ENCODE measurements at regions not wholly inside any gene's neighbourhood (a gene's known extent, or its start where the extent isn't known, plus 50 kb on each side); places are given as distances from the start of the nearest gene placed in this dataset.

- H3K27me3 ChIP-seq (ENCODE audit: control insufficient read depth in 2 of 2, insufficient read depth in 2 of 2, low read length in 2 of 2) = peaks cover 5 to 12% of the 10 kb centered on the region in 2 experiments; a peak in 3 of 5 replicates
- no peaks in the 10 kb centered on the region for H3K9me3 ChIP-seq (replicated peaks; ENCODE audit: control insufficient read depth, insufficient read depth, low read depth, low read length)
- TF ChIP-seq KDM2B (CRISPR knock-in tag; IDR thresholded peaks at IDR 0.05) = no peak
- no peak for TF ChIP-seq NR0B1 (IDR thresholded peaks at IDR 0.05; ENCODE audit: partially characterized antibody)
- intact Hi-C loops (cut with micrococcal nuclease) (no loop called here), in situ Hi-C loops (cut with MboI) (no loop called here)
- H3K4me2 ChIP-seq (ENCODE audit: insufficient read depth, low read length) = no peak overlapping the region
- H2AFZ ChIP-seq (ENCODE audit: low read depth, low read length) = no peak overlapping the region
- no peak for FAIRE-seq
- no peak for DNase-seq (ENCODE audit: extremely low read depth in 1 of 4, low spot score in 3 of 4)
- H3K9ac ChIP-seq (ENCODE audit: insufficient read depth in 1 of 2, low read depth in 2 of 2, low read length in 2 of 2) = no peak overlapping the region
- H3K9me1 ChIP-seq (ENCODE audit: control insufficient read depth, insufficient read depth, low read length) = no peaks in the 10 kb centered on the region
- no peak for ATAC-seq
- POLR2A ChIA-PET = interaction anchor here (0.6 kb wide), 1 partner anchor 272 kb away, joined by 3 read pairs; no protein-coding TSS in a partner anchor
- no TSS peak for BruUV-seq (replicated peaks)
- H3K4me1 ChIP-seq (replicated peaks in 1 of 2; ENCODE audit: control insufficient read depth in 2 of 2, insufficient read depth in 2 of 2, low read length in 2 of 2) = peaks cover 0 to 9% of the 10 kb centered on the region in 2 experiments; a peak in 2 of 5 replicates
- no peaks in the 10 kb centered on the region for H4K20me1 ChIP-seq (replicated peaks; ENCODE audit: control insufficient read depth, insufficient read depth, low read length)
- H3K36me3 ChIP-seq (ENCODE audit: control insufficient read depth, insufficient read depth, low read length) = no peaks in the 10 kb centered on the region
- 18% methylated on average over 8 of the region's 8 CpGs for WGBS (ENCODE audit: insufficient coverage, low coverage, missing lambda C conversion rate)
- H3K27ac ChIP-seq (ENCODE audit: extremely low read depth, low read depth, low read length) = no peak overlapping the region
- no peaks in the 10 kb centered on the region for H3K79me2 ChIP-seq (ENCODE audit: control insufficient read depth, insufficient read depth, low read length)
- CTCF ChIA-PET (ENCODE audit: low intra/inter-chr PET ratio) = no interaction called here
- H3K4me3 ChIP-seq = no peak overlapping the region
Observed at GRCh38 chr1:112316254-112316913, 79.6 kb upstream of the CTTNBP2NL start.

DNA sequence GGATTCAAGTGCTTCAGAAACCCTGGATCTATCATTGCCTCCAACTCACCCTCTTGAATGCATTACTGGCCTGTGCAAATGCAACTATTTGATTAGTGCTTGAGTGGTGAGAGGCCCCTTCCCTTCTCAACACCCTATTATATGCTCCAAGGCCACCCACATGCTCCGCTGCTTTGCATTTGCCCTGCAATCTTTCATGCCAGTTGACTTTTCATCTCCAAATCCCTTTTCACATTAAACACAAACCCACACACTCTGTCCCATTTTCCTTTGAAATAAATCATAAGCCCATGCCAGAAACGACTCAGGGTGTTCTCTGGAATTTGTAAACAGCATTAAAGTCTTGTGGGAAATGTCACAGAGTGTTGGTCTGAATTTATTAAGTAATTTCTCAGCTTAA is 78.9 kb upstream of the CTTNBP2NL start:
- Histone ChIP-seq H3K9me1 (ENCODE audit: control insufficient read depth, insufficient read depth, low read length) (no peaks in the 10 kb centered on the region), H3K4me1 (replicated peaks in 1 of 2; ENCODE audit: control insufficient read depth in 2 of 2, insufficient read depth in 2 of 2, low read length in 2 of 2) (peaks cover 0 to 14% of the 10 kb centered on the region in 2 experiments; a peak in 3 of 5 replicates), H3K36me3 (ENCODE audit: control insufficient read depth, insufficient read depth, low read length) (no peaks in the 10 kb centered on the region), H3K4me3 (no peak overlapping the region), H3K9ac (ENCODE audit: insufficient read depth in 1 of 2, low read depth in 2 of 2, low read length in 2 of 2) (no peak overlapping the region), H2AFZ (ENCODE audit: low read depth, low read length) (no peak overlapping the region), H3K4me2 (ENCODE audit: insufficient read depth, low read length) (no peak overlapping the region), H3K27ac (ENCODE audit: extremely low read depth, low read depth, low read length) (no peak overlapping the region), H3K79me2 (ENCODE audit: control insufficient read depth, insufficient read depth, low read length) (no peaks in the 10 kb centered on the region), H3K27me3 (ENCODE audit: control insufficient read depth in 2 of 2, insufficient read depth in 2 of 2, low read length in 2 of 2) (peaks cover 5 to 9% of the 10 kb centered on the region in 2 experiments; a peak in 3 of 5 replicates), H4K20me1 (replicated peaks; ENCODE audit: control insufficient read depth, insufficient read depth, low read length) (no peaks in the 10 kb centered on the region), H3K9me3 (replicated peaks; ENCODE audit: control insufficient read depth, insufficient read depth, low read depth, low read length) (no peaks in the 10 kb centered on the region)
- DNase-seq (ENCODE audit: extremely low read depth in 1 of 4, low spot score in 3 of 4) (no peak), FAIRE-seq (no peak), ATAC-seq (no peak)
- in situ Hi-C loops (cut with MboI) (no loop called here), intact Hi-C loops (cut with micrococcal nuclease) (no loop called here)
- ChIA-PET CTCF (ENCODE audit: low intra/inter-chr PET ratio) (no interaction called here), POLR2A (interaction anchor here (0.6 to 1.0 kb wide), 2 partner anchors 9 to 273 kb away, joined by 3 to 4 read pairs; no protein-coding TSS in a partner anchor)
- BruUV-seq (replicated peaks) = no TSS peak
- 0 out of 2 replicates have a peak, but pooled peaks have one; percentile 21 for TF ChIP-seq ETV1 (tag; conservative IDR thresholded peaks at IDR 0.05; ENCODE audit: low read depth)
- no peak for TF ChIP-seq STAG1 (CRISPR knock-in tag; IDR thresholded peaks at IDR 0.05; ENCODE audit: borderline replicate concordance)
- peak; percentile 22; the same call in 1 of the 2 replicates for TF ChIP-seq ZNF589 (CRISPR knock-in tag; IDR thresholded peaks at IDR 0.05; ENCODE audit: low read depth)
- TF ChIP-seq POLR2AphosphoS2 (IDR thresholded peaks at IDR 0.05; ENCODE audit: low read length) = no peak
- TF ChIP-seq ZNF444 (CRISPR knock-in tag; IDR thresholded peaks at IDR 0.05) = no peak
- TF ChIP-seq, protein P1, sequence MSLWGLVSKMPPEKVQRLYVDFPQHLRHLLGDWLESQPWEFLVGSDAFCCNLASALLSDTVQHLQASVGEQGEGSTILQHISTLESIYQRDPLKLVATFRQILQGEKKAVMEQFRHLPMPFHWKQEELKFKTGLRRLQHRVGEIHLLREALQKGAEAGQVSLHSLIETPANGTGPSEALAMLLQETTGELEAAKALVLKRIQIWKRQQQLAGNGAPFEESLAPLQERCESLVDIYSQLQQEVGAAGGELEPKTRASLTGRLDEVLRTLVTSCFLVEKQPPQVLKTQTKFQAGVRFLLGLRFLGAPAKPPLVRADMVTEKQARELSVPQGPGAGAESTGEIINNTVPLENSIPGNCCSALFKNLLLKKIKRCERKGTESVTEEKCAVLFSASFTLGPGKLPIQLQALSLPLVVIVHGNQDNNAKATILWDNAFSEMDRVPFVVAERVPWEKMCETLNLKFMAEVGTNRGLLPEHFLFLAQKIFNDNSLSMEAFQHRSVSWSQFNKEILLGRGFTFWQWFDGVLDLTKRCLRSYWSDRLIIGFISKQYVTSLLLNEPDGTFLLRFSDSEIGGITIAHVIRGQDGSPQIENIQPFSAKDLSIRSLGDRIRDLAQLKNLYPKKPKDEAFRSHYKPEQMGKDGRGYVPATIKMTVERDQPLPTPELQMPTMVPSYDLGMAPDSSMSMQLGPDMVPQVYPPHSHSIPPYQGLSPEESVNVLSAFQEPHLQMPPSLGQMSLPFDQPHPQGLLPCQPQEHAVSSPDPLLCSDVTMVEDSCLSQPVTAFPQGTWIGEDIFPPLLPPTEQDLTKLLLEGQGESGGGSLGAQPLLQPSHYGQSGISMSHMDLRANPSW (CRISPR knock-in tag; IDR thresholded peaks at IDR 0.05) = no peak
- TF ChIP-seq ELF2 (CRISPR knock-in tag; IDR thresholded peaks at IDR 0.05) = peak; percentile 59; the same call in 1 of the 2 replicates
- WGBS (ENCODE audit: insufficient coverage, low coverage, missing lambda C conversion rate) = 16% methylated on average over 2 of the region's 2 CpGs

Measured in K562 (cell line).